Mesenchymal stem cell (in vitro differentiated cells and primary cell): ENCODE measurements at regions not wholly inside any gene's neighbourhood (a gene's known extent, or its start where the extent isn't known, plus 50 kb on each side); places are given as distances from the start of the nearest gene placed in this dataset.

Experiments used
- DNase-seq: peaks from one replicate; pipeline ENCODE4 v3.0.0-alpha.2; 2013
- H2AFZ ChIP-seq: one replicate; pipeline ENCODE4 v1.6.1; 2013; ENCODE audit warnings: low read depth, mild to moderate bottlenecking, control low read depth, inconsistent platforms, low read length, moderate library complexity
- H2AK5ac ChIP-seq: 2 replicates; pipeline ENCODE4 v1.6.1; 2013; ENCODE audit warnings: low read length, moderate library complexity, mild to moderate bottlenecking, inconsistent platforms; ENCODE audit not compliant: severe bottlenecking
- H2BK120ac ChIP-seq: one replicate; pipeline ENCODE4 v1.6.1; 2013; ENCODE audit warnings: low read depth, mild to moderate bottlenecking, inconsistent platforms, low read length, moderate library complexity
- H2BK12ac ChIP-seq, 2 experiments: one replicate each; pipeline ENCODE4 v1.6.1; 2013; ENCODE audit warnings: inconsistent platforms in 2 of 2, low read length in 2 of 2, mild to moderate bottlenecking in 2 of 2, moderate library complexity in 2 of 2, control low read depth in 1 of 2
- H2BK15ac ChIP-seq: one replicate; pipeline ENCODE4 v1.6.1; 2013; ENCODE audit warnings: mild to moderate bottlenecking, low read depth, inconsistent platforms; ENCODE audit not compliant: poor library complexity, severe bottlenecking
- H2BK5ac ChIP-seq: 2 replicates; pipeline ENCODE4 v1.6.1; 2013; ENCODE audit warnings: low read depth, mild to moderate bottlenecking, low read length, control low read depth, inconsistent platforms; ENCODE audit not compliant: poor library complexity, severe bottlenecking
- H3K14ac ChIP-seq, 2 experiments: one replicate each; pipeline ENCODE4 v1.6.1; 2013; ENCODE audit warnings: inconsistent platforms in 2 of 2, low read length in 2 of 2, control low read depth in 1 of 2, mild to moderate bottlenecking in 1 of 2, moderate library complexity in 1 of 2
- H3K18ac ChIP-seq, 2 experiments: one replicate each; pipeline ENCODE4 v1.6.1; 2013; ENCODE audit warnings: inconsistent platforms in 2 of 2, low read length in 2 of 2, control low read depth in 1 of 2, low read depth in 1 of 2, mild to moderate bottlenecking in 1 of 2
- H3K23ac ChIP-seq, 2 experiments: one replicate each; pipeline ENCODE4 v1.6.1; 2013; ENCODE audit warnings: inconsistent platforms in 2 of 2, low read length in 2 of 2, mild to moderate bottlenecking in 2 of 2, moderate library complexity in 2 of 2, control low read depth in 1 of 2
- H3K27ac ChIP-seq: 2 replicates; pipeline ENCODE4 v1.5.1; 2013; ENCODE audit warnings: mild to moderate bottlenecking, moderate library complexity, low read length, control low read depth, inconsistent platforms; ENCODE audit not compliant: poor library complexity, severe bottlenecking
- H3K27me3 ChIP-seq, 2 experiments: 2 replicates each; pipeline versions ENCODE4 v1.6.1 to v1.7.0; 2013; ENCODE audit warnings: low read length in 2 of 2, mild to moderate bottlenecking in 2 of 2, moderate library complexity in 2 of 2, control low read depth in 1 of 2, inconsistent platforms in 1 of 2; ENCODE audit not compliant: control insufficient read depth in 1 of 2, insufficient read depth in 1 of 2
- H3K36me3 ChIP-seq, 2 experiments: 2 replicates each; pipeline versions ENCODE4 v1.6.1 to v1.7.0; 2013; ENCODE audit warnings: low read length in 2 of 2, control low read depth in 1 of 2, inconsistent platforms in 1 of 2, low read depth in 1 of 2, mild to moderate bottlenecking in 1 of 2; ENCODE audit not compliant: insufficient read depth in 2 of 2, control insufficient read depth in 1 of 2
- H3K4ac ChIP-seq, 2 experiments: one replicate each; pipeline ENCODE4 v1.6.1; 2013; ENCODE audit warnings: inconsistent platforms in 2 of 2, low read length in 2 of 2, mild to moderate bottlenecking in 2 of 2, moderate library complexity in 2 of 2, control low read depth in 1 of 2, low read depth in 1 of 2
- H3K4me1 ChIP-seq: 2 replicates; pipeline ENCODE4 v1.6.1; 2013; ENCODE audit warnings: low read depth, low read length, control low read depth; ENCODE audit not compliant: control insufficient read depth, insufficient read depth
- H3K4me2 ChIP-seq: 2 replicates; pipeline ENCODE4 v1.6.1; 2013; ENCODE audit warnings: low read length, mild to moderate bottlenecking, inconsistent platforms; ENCODE audit not compliant: poor library complexity, severe bottlenecking
- H3K4me3 ChIP-seq, 2 experiments: 2 replicates each; pipeline versions ENCODE4 v1.5.1 to v1.7.0; 2013; ENCODE audit warnings: low read length in 2 of 2, mild to moderate bottlenecking in 2 of 2, control low read depth in 1 of 2, low read depth in 1 of 2; ENCODE audit not compliant: insufficient read depth in 1 of 2
- H3K79me1 ChIP-seq: replicated peaks from 2 replicates; pipeline ENCODE4 v1.6.1; 2013; ENCODE audit warnings: mild to moderate bottlenecking, control low read depth, low read length, inconsistent platforms; ENCODE audit not compliant: poor library complexity, severe bottlenecking
- H3K9ac ChIP-seq: 2 replicates; pipeline ENCODE4 v1.7.0; 2013; ENCODE audit warnings: mild to moderate bottlenecking, low read length, moderate library complexity
- H3K9me3 ChIP-seq: 2 replicates; pipeline ENCODE4 v1.7.0; 2013; ENCODE audit warnings: mild to moderate bottlenecking, low read length; ENCODE audit not compliant: control insufficient read depth
- H4K8ac ChIP-seq: one replicate; pipeline ENCODE4 v1.6.1; 2013; ENCODE audit warnings: inconsistent platforms, mild to moderate bottlenecking, low read length, moderate library complexity
- H4K91ac ChIP-seq: one replicate; pipeline ENCODE4 v1.6.1; 2013; ENCODE audit warnings: mild to moderate bottlenecking, low read length, inconsistent platforms
- WGBS: methylation state at CpG from one replicate; pipeline ENCODE4 v1.1.7; 2013; ENCODE audit warnings: mixed read lengths; 5-methylcytosine and 5-hydroxymethylcytosine counted together

GRCh38 chr5:124670722-124671184 is 75.7 kb downstream of the ZNF608 start:
- Histone ChIP-seq H2AFZ (no peak overlapping the region), H3K9ac (no peak overlapping the region), H2BK5ac (no peak overlapping the region), H2BK12ac (no peak overlapping the region), H3K18ac (no peak overlapping the region), H3K23ac (no peak overlapping the region), H3K14ac (no peak overlapping the region), H3K4me3 (no peak overlapping the region), H3K27me3 (no peaks in the 10 kb centered on the region), H4K91ac (no peak overlapping the region), H3K79me1 (peaks cover 15% of the 10 kb centered on the region), H3K4ac (no peak overlapping the region), H2AK5ac (no peak overlapping the region), H3K36me3 (no peaks in the 10 kb centered on the region), H2BK120ac (no peak overlapping the region), H3K4me2 (no peak overlapping the region), H3K4me1 (peaks cover 5% of the 10 kb centered on the region), H4K8ac (no peak overlapping the region), H3K9me3 (no peaks in the 10 kb centered on the region), H3K27ac (no peak overlapping the region), H2BK15ac (no peak overlapping the region)
- no peak for DNase-seq
- 72% methylated on average over 2 of the region's 3 CpGs for WGBS

GRCh38 chr5:124669956-124670721 is 76.3 kb downstream of the ZNF608 start:
- Histone ChIP-seq H4K91ac (no peak overlapping the region), H3K9me3 (no peaks in the 10 kb centered on the region), H3K27me3 (no peaks in the 10 kb centered on the region), H3K14ac (no peak overlapping the region), H3K27ac (no peak overlapping the region), H4K8ac (no peak overlapping the region), H2AK5ac (no peak overlapping the region), H3K4ac (no peak overlapping the region), H2BK15ac (no peak overlapping the region), H2BK5ac (no peak overlapping the region), H3K4me3 (no peak overlapping the region), H3K79me1 (peaks cover 15% of the 10 kb centered on the region), H3K4me2 (no peak overlapping the region), H3K36me3 (no peaks in the 10 kb centered on the region), H2BK120ac (no peak overlapping the region), H3K18ac (no peak overlapping the region), H2BK12ac (no peak overlapping the region), H3K4me1 (peaks cover 5% of the 10 kb centered on the region), H3K23ac (no peak overlapping the region), H3K9ac (peak overlapping the region; percentile 37), H2AFZ (no peak overlapping the region)
- WGBS, result 94% methylated on average over 6 of the region's 7 CpGs
- DNase-seq, result no peak

DNA sequence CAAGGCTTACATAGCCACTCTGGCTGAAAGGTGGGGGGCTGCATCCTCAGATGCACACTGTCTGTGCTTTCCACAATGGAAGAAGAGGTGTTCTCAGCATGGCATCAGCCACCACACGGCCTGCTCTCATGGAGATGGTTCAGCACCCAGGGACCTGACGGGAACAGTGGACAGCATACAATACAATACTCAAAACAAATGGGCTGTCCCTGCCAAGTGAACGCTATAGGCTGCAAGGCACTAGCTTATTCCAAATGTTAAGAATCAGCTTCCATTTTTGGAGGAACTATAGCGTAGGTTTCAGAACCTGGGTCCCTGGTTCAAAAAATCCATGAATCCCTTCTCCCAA is 77.2 kb downstream of the ZNF608 start:
- Histone ChIP-seq H3K4me3 (no peak overlapping the region), H3K27me3 (no peaks in the 10 kb centered on the region), H2BK15ac (no peak overlapping the region), H3K4ac (no peak overlapping the region), H3K4me2 (no peak overlapping the region), H2AFZ (no peak overlapping the region), H2BK5ac (no peak overlapping the region), H2BK12ac (peak overlapping the region; percentile 27 to 35), H3K79me1 (peaks cover 11% of the 10 kb centered on the region), H4K8ac (no peak overlapping the region), H3K18ac (no peak overlapping the region), H3K23ac (no peak overlapping the region), H3K36me3 (no peaks in the 10 kb centered on the region), H3K14ac (no peak overlapping the region), H3K9me3 (no peaks in the 10 kb centered on the region), H2BK120ac (no peak overlapping the region), H3K9ac (no peak overlapping the region), H2AK5ac (no peak overlapping the region), H3K4me1 (peaks cover 7% of the 10 kb centered on the region), H3K27ac (no peak overlapping the region), H4K91ac (no peak overlapping the region)
- DNase-seq, result no peak
- WGBS, result 97% methylated on average over 4 of the region's 4 CpGs

DNA sequence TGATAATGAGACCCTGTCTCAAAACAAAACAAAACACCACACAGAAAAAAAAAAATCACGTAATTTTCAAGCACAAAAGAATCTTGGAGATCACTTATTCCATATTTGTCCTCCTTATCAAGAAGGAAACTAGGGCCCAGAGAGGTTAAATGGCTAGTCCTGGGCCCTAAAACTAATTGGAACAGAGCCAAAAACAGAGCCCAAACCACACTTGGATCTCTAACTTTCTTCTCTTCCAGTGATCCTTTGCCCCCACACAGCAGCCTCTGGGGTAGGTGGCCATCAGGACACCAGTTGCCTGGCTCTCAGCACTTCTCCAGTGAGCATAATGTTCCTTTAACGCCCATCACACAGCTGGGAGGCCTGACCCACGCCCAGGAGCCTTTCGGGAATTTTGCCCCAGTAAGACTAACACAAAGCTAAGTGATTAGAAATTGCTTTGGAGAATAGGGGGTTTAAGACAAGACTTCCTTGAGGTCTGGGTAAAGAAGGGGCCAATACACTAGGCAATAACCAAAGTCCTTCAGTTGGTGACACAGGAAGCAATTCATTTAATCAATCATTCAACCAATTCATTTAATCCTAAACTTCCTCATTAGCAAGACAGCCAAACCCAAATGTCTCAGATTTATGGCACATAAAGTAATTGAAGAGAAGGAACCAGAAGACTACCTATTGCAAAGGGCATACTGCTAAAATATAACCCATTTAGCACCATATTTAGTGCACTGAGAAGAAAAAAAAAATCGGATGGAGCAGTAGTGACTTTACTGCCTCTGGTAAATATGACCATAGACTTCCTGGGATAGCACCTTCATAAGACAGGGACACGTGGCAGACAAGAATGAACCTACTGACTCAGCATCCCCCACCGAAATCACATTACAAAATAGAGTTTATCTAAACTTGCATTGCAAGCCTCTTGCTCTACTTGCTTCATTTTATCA is 77.8 kb downstream of the ZNF608 start:
- peaks cover 7% of the 10 kb centered on the region for H3K4me1 ChIP-seq
- 79% methylated on average over 7 of the region's 7 CpGs for WGBS

More for the DNA sequence above, 77.8 kb downstream of the ZNF608 start:
- no peak overlapping the region for H3K4ac ChIP-seq
- peaks cover 9% of the 10 kb centered on the region for H3K79me1 ChIP-seq
- H3K4me3 ChIP-seq, result no peak overlapping the region
- H3K4me2 ChIP-seq, result no peak overlapping the region
- no peak overlapping the region for H2BK12ac ChIP-seq
- H3K36me3 ChIP-seq, result no peaks in the 10 kb centered on the region
- H2BK15ac ChIP-seq, result no peak overlapping the region
- H3K18ac ChIP-seq, result no peak overlapping the region
- no peak overlapping the region for H2BK5ac ChIP-seq
- DNase-seq, result no peak
- no peak overlapping the region for H2BK120ac ChIP-seq
- H3K23ac ChIP-seq, result no peak overlapping the region
- H4K91ac ChIP-seq, result no peak overlapping the region
- H2AFZ ChIP-seq, result no peak overlapping the region
- no peak overlapping the region for H3K14ac ChIP-seq
- no peak overlapping the region for H3K9ac ChIP-seq
- H3K27ac ChIP-seq, result no peak overlapping the region
- H4K8ac ChIP-seq, result no peak overlapping the region
- no peak overlapping the region for H2AK5ac ChIP-seq
- no peaks in the 10 kb centered on the region for H3K27me3 ChIP-seq
- H3K9me3 ChIP-seq, result no peaks in the 10 kb centered on the region
